WTC11 (cell line): ENCODE measurements at regions not wholly inside any gene's neighbourhood (a gene's known extent, or its start where the extent isn't known, plus 50 kb on each side); places are given as distances from the start of the nearest gene placed in this dataset.

Source experiments
- CTCF ChIP-seq: fragments of 200-600 bp; IDR thresholded peaks from 2 replicates; pipeline ENCODE4 v1.8.0; 2022; ENCODE audit warnings: antibody characterized with exemption
- MXD4 ChIP-seq: fragments of 250-450 bp; sonication (Bioruptor Pico); IDR thresholded peaks from 2 replicates; pipeline ENCODE4 v1.8.0; 2021; ENCODE audit warnings: mild to moderate bottlenecking, moderate library complexity, borderline replicate concordance
- SMAD4 ChIP-seq: sonication (generic); formaldehyde crosslinking; IDR thresholded peaks from 2 replicates; pipeline ENCODE4 v1.8.0; 2022; ENCODE audit warnings: mild to moderate bottlenecking, missing genetic modification reagents
- SP1 ChIP-seq: sonication (generic); formaldehyde crosslinking; conservative IDR thresholded peaks from 2 replicates; pipeline ENCODE4 v1.8.1; 2022; ENCODE audit warnings: missing genetic modification reagents
- ZSCAN18 ChIP-seq: fragments of 250-450 bp; sonication (Bioruptor Pico); IDR thresholded peaks from 2 replicates; pipeline ENCODE4 v2.1.2; 2022; ENCODE audit warnings: mild to moderate bottlenecking, moderate library complexity

GRCh38 chr2:136179602-136179975 lies 61.6 kb upstream of the CXCR4 start:
- no peak for TF ChIP-seq CTCF
- no peak for TF ChIP-seq SMAD4 (CRISPR knock-in tag)
- no peak for TF ChIP-seq MXD4
- TF ChIP-seq SP1 (CRISPR knock-in tag): no peak
- no peak for TF ChIP-seq ZSCAN18 (CRISPR knock-in tag)
